DOHH2 (cell line): ENCODE measurements at regions not wholly inside any gene's neighbourhood (a gene's known extent, or its start where the extent isn't known, plus 50 kb on each side); places are given as distances from the start of the nearest gene placed in this dataset.

Source experiments
- H3F3A ChIP-seq: fragments of 200-600 bp; sonication (generic), shearing (Covaris generic); 2 replicates; pipeline ENCODE4 v1.6.0; 2016; ENCODE audit warnings: antibody characterized with exemption, mild to moderate bottlenecking; ENCODE audit not compliant: control insufficient read depth, insufficient read depth
- H3K27ac ChIP-seq: fragments of 200-600 bp; sonication (generic); 2 replicates; pipeline ENCODE4 v1.5.1; 2014; ENCODE audit warnings: low read depth, mild to moderate bottlenecking, low read length, moderate library complexity
- H3K27me3 ChIP-seq: fragments of 200-600 bp; sonication (generic); 2 replicates; pipeline ENCODE4 v1.6.1; 2014; ENCODE audit warnings: mild to moderate bottlenecking, low read length, mixed read lengths; ENCODE audit not compliant: control insufficient read depth
- H3K36me3 ChIP-seq: fragments of 200-600 bp; sonication (generic); 2 replicates; pipeline ENCODE4 v1.6.1; 2014; ENCODE audit warnings: mild to moderate bottlenecking, low read length, moderate library complexity, mixed read lengths; ENCODE audit not compliant: control insufficient read depth
- H3K4me1 ChIP-seq: fragments of 200-600 bp; sonication (generic); 2 replicates; pipeline ENCODE4 v1.6.1; 2014; ENCODE audit warnings: mild to moderate bottlenecking, low read length, mixed read lengths; ENCODE audit not compliant: control insufficient read depth
- H3K4me2 ChIP-seq: fragments of 200-600 bp; sonication (generic); 2 replicates; pipeline ENCODE4 v1.6.0; 2014; ENCODE audit warnings: mild to moderate bottlenecking, low read length, moderate library complexity
- H3K4me3 ChIP-seq: fragments of 200-600 bp; sonication (generic); 2 replicates; pipeline ENCODE4 v1.5.1; 2014; ENCODE audit warnings: mild to moderate bottlenecking, low read length, mixed read lengths
- H3K79me2 ChIP-seq: fragments of 200-600 bp; sonication (generic); 2 replicates; pipeline ENCODE4 v1.6.1; 2014; ENCODE audit warnings: mild to moderate bottlenecking, low read length, mixed read lengths; ENCODE audit not compliant: control insufficient read depth
- H3K9me2 ChIP-seq: fragments of 200-600 bp; sonication (generic); replicated peaks from 2 replicates; pipeline ENCODE4 v1.6.1; 2014; ENCODE audit warnings: mild to moderate bottlenecking, low read length, mixed read lengths; ENCODE audit not compliant: control insufficient read depth
- H3K9me3 ChIP-seq: fragments of 200-600 bp; sonication (generic); 2 replicates; pipeline ENCODE4 v1.6.1; 2014; ENCODE audit warnings: antibody characterized with exemption, low read length, mixed read lengths; ENCODE audit not compliant: control insufficient read depth, insufficient read depth
- H4K20me1 ChIP-seq: fragments of 200-600 bp; sonication (generic); 2 replicates; pipeline ENCODE4 v1.6.0; 2014; ENCODE audit warnings: low read depth, mild to moderate bottlenecking, antibody characterized with exemption, low read length, moderate library complexity; ENCODE audit not compliant: control insufficient read depth, insufficient read depth
- CTCF ChIP-seq: fragments of 200-600 bp; sonication (generic); IDR thresholded peaks from one replicate; pipeline ENCODE4 v1.5.1; 2014; ENCODE audit warnings: antibody characterized with exemption, mild to moderate bottlenecking, low read depth, low read length; ENCODE audit not compliant: poor library complexity, severe bottlenecking
- EZH2phosphoT487 ChIP-seq: fragments of 200-600 bp; sonication (generic); IDR thresholded peaks from 2 replicates; pipeline ENCODE4 v1.6.1; 2017; ENCODE audit warnings: borderline replicate concordance, mild to moderate bottlenecking, antibody characterized with exemption, low read length, moderate library complexity, mixed read lengths

GRCh38 chr3:44060164-44060563, 181.5 kb upstream of the TOPAZ1 start:
- Histone ChIP-seq H3K4me2 (no peak overlapping the region), H3K9me2 (no peaks in the 10 kb centered on the region), H3F3A (no peaks in the 10 kb centered on the region), H3K4me1 (peaks cover 35% of the 10 kb centered on the region), H3K9me3 (no peaks in the 10 kb centered on the region), H3K27ac (no peak overlapping the region), H3K27me3 (no peaks in the 10 kb centered on the region), H3K4me3 (no peak overlapping the region), H3K36me3 (peaks cover 8% of the 10 kb centered on the region; the same call in 1 of the 2 replicates), H4K20me1 (peaks cover 7% of the 10 kb centered on the region; the same call in 1 of the 2 replicates), H3K79me2 (peaks cover 56% of the 10 kb centered on the region)
- TF ChIP-seq EZH2phosphoT487: no peak
- no peak for TF ChIP-seq CTCF

GRCh38 chr3:44061268-44061667, 180.4 kb upstream of the TOPAZ1 start:
- no peak overlapping the region for H3K4me3 ChIP-seq
- H3K27ac ChIP-seq: no peak overlapping the region
- H3K4me2 ChIP-seq: no peak overlapping the region
- peaks cover 33% of the 10 kb centered on the region for H3K4me1 ChIP-seq
- H3F3A ChIP-seq: no peaks in the 10 kb centered on the region
- TF ChIP-seq EZH2phosphoT487: no peak
- TF ChIP-seq CTCF: no peak
- H3K79me2 ChIP-seq: peaks cover 53% of the 10 kb centered on the region
- H3K9me3 ChIP-seq: no peaks in the 10 kb centered on the region
- peaks cover 9% of the 10 kb centered on the region; the same call in 1 of the 2 replicates for H4K20me1 ChIP-seq
- peaks cover 15% of the 10 kb centered on the region for H3K36me3 ChIP-seq
- H3K27me3 ChIP-seq: no peaks in the 10 kb centered on the region
- H3K9me2 ChIP-seq: no peaks in the 10 kb centered on the region

GRCh38 chr3:44061961-44062360, 179.7 kb upstream of the TOPAZ1 start:
- Histone ChIP-seq H3K27ac (no peak overlapping the region), H3K27me3 (no peaks in the 10 kb centered on the region), H3F3A (no peaks in the 10 kb centered on the region), H3K9me3 (no peaks in the 10 kb centered on the region), H3K4me1 (peaks cover 27% of the 10 kb centered on the region), H3K9me2 (no peaks in the 10 kb centered on the region), H3K4me3 (no peak overlapping the region), H3K79me2 (peaks cover 50% of the 10 kb centered on the region), H3K36me3 (peaks cover 17% of the 10 kb centered on the region), H3K4me2 (no peak overlapping the region), H4K20me1 (peaks cover 9% of the 10 kb centered on the region; the same call in 1 of the 2 replicates)
- no peak for TF ChIP-seq EZH2phosphoT487
- TF ChIP-seq CTCF: no peak
